DND-41 (cell line): ENCODE measurements at regions not wholly inside any gene's neighbourhood (a gene's known extent, or its start where the extent isn't known, plus 50 kb on each side); places are given as distances from the start of the nearest gene placed in this dataset.

Experiments
- CTCF ChIP-seq: IDR thresholded peaks from 2 replicates; pipeline ENCODE4 v1.5.1; 2012; ENCODE audit warnings: borderline replicate concordance, low read length, moderate library complexity, mild to moderate bottlenecking; ENCODE audit not compliant: poor library complexity, severe bottlenecking; ENCODE audit errors: extremely low read depth
- EZH2 ChIP-seq: IDR thresholded peaks from 3 replicates; pipeline ENCODE4 v1.6.1; 2012; ENCODE audit warnings: borderline replicate concordance, low read depth, mild to moderate bottlenecking, moderate library complexity, low read length, inconsistent platforms; ENCODE audit not compliant: severe bottlenecking

GRCh38 chr12:115760231-115760630 is 517.3 kb downstream of the MED13L start:
- TF ChIP-seq EZH2 (no peak), CTCF (no peak)
